CD4-positive, CD25-positive, alpha-beta regulatory T cell (primary cell): ENCODE measurements at regions not wholly inside any gene's neighbourhood (a gene's known extent, or its start where the extent isn't known, plus 50 kb on each side); places are given as distances from the start of the nearest gene placed in this dataset.

Experiments used
- ATAC-seq, 2 donors: fragments of 150-1000 bp; cut with Tn5 transposase; one replicate each; pipeline ENCODE4 v1.10.0; 2021; ENCODE audit warnings: low read depth in 2 of 2, moderate number of reproducible peaks in 2 of 2, moderate library complexity in 1 of 2
- DNase-seq, 3 donors: peaks; one replicate each; pipeline versions ENCODE4 v3.0.0 to v3.0.0-alpha.2; 2012 to 2022; ENCODE audit warnings: mixed read lengths in 1 of 3
- H3K27ac ChIP-seq: one replicate; pipeline ENCODE4 v1.7.0; 2013; ENCODE audit warnings: mild to moderate bottlenecking, low read length; ENCODE audit not compliant: insufficient read depth, poor library complexity, severe bottlenecking
- H3K27me3 ChIP-seq: one replicate; pipeline ENCODE4 v1.7.0; 2013; ENCODE audit warnings: low read length; ENCODE audit not compliant: control insufficient read depth, insufficient read depth
- H3K36me3 ChIP-seq: one replicate; pipeline ENCODE4 v1.7.0; 2013; ENCODE audit warnings: mild to moderate bottlenecking, low read length, moderate library complexity; ENCODE audit not compliant: control insufficient read depth, insufficient read depth
- H3K4me1 ChIP-seq: 2 replicates; pipeline ENCODE4 v1.7.0; 2013; ENCODE audit warnings: mild to moderate bottlenecking, low read length; ENCODE audit not compliant: insufficient read depth, control insufficient read depth, poor library complexity, severe bottlenecking
- H3K4me3 ChIP-seq: one replicate; pipeline ENCODE4 v1.7.0; 2013; ENCODE audit warnings: low read depth, mild to moderate bottlenecking, low read length, moderate library complexity
- H3K9me3 ChIP-seq, 2 experiments: 1 replicate in 1 of 2; 2 replicates in 1 of 2; pipeline ENCODE4 v1.7.0; 2013; ENCODE audit warnings: low read length in 2 of 2, mild to moderate bottlenecking in 1 of 2, moderate library complexity in 1 of 2; ENCODE audit not compliant: control insufficient read depth in 2 of 2
- H3K27ac Mint-ChIP-seq, 3 donors: one replicate each; pipeline ENCODE4 v1.8.0; 2020 to 2022; ENCODE audit warnings: mild to moderate bottlenecking in 3 of 3, mixed read lengths in 3 of 3, moderate library complexity in 2 of 3
- H3K27me3 Mint-ChIP-seq: one replicate; pipeline ENCODE4 v1.8.0; 2022; ENCODE audit warnings: mild to moderate bottlenecking, mixed read lengths
- H3K36me3 Mint-ChIP-seq: one replicate; pipeline ENCODE4 v1.8.0; 2020; ENCODE audit warnings: mixed read lengths
- H3K4me1 Mint-ChIP-seq, 4 donors: one replicate each; pipeline ENCODE4 v1.8.0; 2020 to 2022; ENCODE audit warnings: mixed read lengths in 4 of 4, mild to moderate bottlenecking in 1 of 4
- H3K4me3 Mint-ChIP-seq, 4 donors: one replicate each; pipeline ENCODE4 v1.8.0; 2020 to 2022; ENCODE audit warnings: mild to moderate bottlenecking in 4 of 4, mixed read lengths in 4 of 4, moderate library complexity in 3 of 4
- H3K9me3 Mint-ChIP-seq, 7 donors: one replicate each; pipeline ENCODE4 v1.8.0; 2020 to 2022; ENCODE audit warnings: mixed read lengths in 7 of 7, mild to moderate bottlenecking in 3 of 7, moderate library complexity in 2 of 7

- no peak for DNase-seq
Observed at GRCh38 chr2:67667054-67667908, 270.1 kb downstream of the ETAA1 start.

GRCh38 chr2:67668538-67668937 is 271.4 kb downstream of the ETAA1 start:
- H3K9me3 ChIP-seq: no peaks in the 10 kb centered on the region
- no peaks in the 10 kb centered on the region for H3K27me3 Mint-ChIP-seq
- no peak overlapping the region for H3K27ac ChIP-seq
- no peaks in the 10 kb centered on the region for H3K4me1 Mint-ChIP-seq
- no peaks in the 10 kb centered on the region for H3K27me3 ChIP-seq
- H3K4me3 ChIP-seq: no peak overlapping the region
- H3K36me3 ChIP-seq: no peaks in the 10 kb centered on the region
- H3K36me3 Mint-ChIP-seq: no peaks in the 10 kb centered on the region
- H3K4me3 Mint-ChIP-seq: no peak overlapping the region
- ATAC-seq (no peak), DNase-seq (no peak)
- peaks cover 0 to 1% (median 0%) of the 10 kb centered on the region in 7 donors for H3K9me3 Mint-ChIP-seq
- H3K27ac Mint-ChIP-seq: no peak overlapping the region
- no peaks in the 10 kb centered on the region for H3K4me1 ChIP-seq

More at GRCh38 chr2:67667054-67667908, 270.1 kb downstream of the ETAA1 start:
- no peak overlapping the region for H3K27ac Mint-ChIP-seq
- H3K4me1 Mint-ChIP-seq: no peaks in the 10 kb centered on the region
- Histone ChIP-seq H3K27me3 (no peaks in the 10 kb centered on the region), H3K4me1 (no peaks in the 10 kb centered on the region), H3K27ac (no peak overlapping the region), H3K9me3 (no peaks in the 10 kb centered on the region), H3K36me3 (no peaks in the 10 kb centered on the region), H3K4me3 (no peak overlapping the region)
- no peak overlapping the region for H3K4me3 Mint-ChIP-seq
- no peaks in the 10 kb centered on the region for H3K27me3 Mint-ChIP-seq
- peaks cover 0 to 1% (median 0%) of the 10 kb centered on the region in 7 donors for H3K9me3 Mint-ChIP-seq
- ATAC-seq: no peak
- H3K36me3 Mint-ChIP-seq: no peaks in the 10 kb centered on the region

- Histone ChIP-seq H3K4me1 (no peaks in the 10 kb centered on the region), H3K36me3 (no peaks in the 10 kb centered on the region), H3K9me3 (no peaks in the 10 kb centered on the region), H3K27ac (no peak overlapping the region), H3K27me3 (no peaks in the 10 kb centered on the region), H3K4me3 (no peak overlapping the region)
- Mint-ChIP-seq H3K4me3 (no peak overlapping the region), H3K27ac (no peak overlapping the region), H3K4me1 (no peaks in the 10 kb centered on the region), H3K36me3 (no peaks in the 10 kb centered on the region), H3K9me3 (peaks cover 0 to 1% (median 0%) of the 10 kb centered on the region in 7 donors), H3K27me3 (no peaks in the 10 kb centered on the region)
- ATAC-seq (no peak), DNase-seq (no peak)
Observed at GRCh38 chr2:67669168-67669567, 272.0 kb downstream of the ETAA1 start.

- H3K27ac Mint-ChIP-seq: no peak overlapping the region
- no peak overlapping the region for H3K4me3 Mint-ChIP-seq
- no peaks in the 10 kb centered on the region for H3K27me3 Mint-ChIP-seq
- no peaks in the 10 kb centered on the region for H3K4me1 ChIP-seq
- H3K36me3 Mint-ChIP-seq: no peaks in the 10 kb centered on the region
- H3K27me3 ChIP-seq: no peaks in the 10 kb centered on the region
- no peaks in the 10 kb centered on the region for H3K36me3 ChIP-seq
- ATAC-seq (no peak), DNase-seq (no peak)
- no peak overlapping the region for H3K27ac ChIP-seq
- no peaks in the 10 kb centered on the region for H3K9me3 ChIP-seq
- no peak overlapping the region for H3K4me3 ChIP-seq
- H3K4me1 Mint-ChIP-seq: no peaks in the 10 kb centered on the region
- peaks cover 0 to 1% (median 0%) of the 10 kb centered on the region in 7 donors for H3K9me3 Mint-ChIP-seq
Observed at GRCh38 chr2:67669766-67670165, 272.6 kb downstream of the ETAA1 start.

GRCh38 chr2:67670747-67671183 is 273.6 kb downstream of the ETAA1 start:
- Histone ChIP-seq H3K27ac (no peak overlapping the region), H3K36me3 (no peaks in the 10 kb centered on the region), H3K4me1 (no peaks in the 10 kb centered on the region), H3K27me3 (no peaks in the 10 kb centered on the region), H3K4me3 (no peak overlapping the region), H3K9me3 (no peaks in the 10 kb centered on the region)
- Mint-ChIP-seq H3K27ac (no peak overlapping the region), H3K9me3 (peaks cover 0 to 1% (median 0%) of the 10 kb centered on the region in 7 donors), H3K36me3 (no peaks in the 10 kb centered on the region), H3K27me3 (no peaks in the 10 kb centered on the region), H3K4me3 (no peak overlapping the region), H3K4me1 (no peaks in the 10 kb centered on the region)
- DNase-seq: no peak
- no peak for ATAC-seq

GRCh38 chr2:67671464-67672450 is 274.6 kb downstream of the ETAA1 start:
- DNase-seq (no peak), ATAC-seq (no peak)
- no peaks in the 10 kb centered on the region for H3K36me3 Mint-ChIP-seq
- Histone ChIP-seq H3K9me3 (no peaks in the 10 kb centered on the region), H3K27ac (no peak overlapping the region), H3K36me3 (no peaks in the 10 kb centered on the region), H3K4me1 (no peaks in the 10 kb centered on the region), H3K27me3 (no peaks in the 10 kb centered on the region), H3K4me3 (no peak overlapping the region)
- peaks cover 0 to 1% (median 0%) of the 10 kb centered on the region in 7 donors for H3K9me3 Mint-ChIP-seq
- no peak overlapping the region for H3K4me3 Mint-ChIP-seq
- H3K4me1 Mint-ChIP-seq: no peaks in the 10 kb centered on the region
- H3K27ac Mint-ChIP-seq: no peak overlapping the region
- no peaks in the 10 kb centered on the region for H3K27me3 Mint-ChIP-seq

GRCh38 chr2:67674668-67675067 is 277.5 kb downstream of the ETAA1 start:
- Mint-ChIP-seq H3K4me1 (no peaks in the 10 kb centered on the region), H3K4me3 (no peak overlapping the region), H3K27me3 (no peaks in the 10 kb centered on the region), H3K27ac (no peak overlapping the region), H3K36me3 (no peaks in the 10 kb centered on the region), H3K9me3 (peaks cover 0 to 3% (median 0%) of the 10 kb centered on the region in 7 donors)
- DNase-seq (no peak), ATAC-seq (no peak)
- Histone ChIP-seq H3K4me1 (no peaks in the 10 kb centered on the region), H3K27me3 (no peaks in the 10 kb centered on the region), H3K9me3 (no peaks in the 10 kb centered on the region), H3K27ac (no peak overlapping the region), H3K4me3 (no peak overlapping the region), H3K36me3 (no peaks in the 10 kb centered on the region)
